KG1 (cell line): ENCODE measurements at regions not wholly inside any gene's neighbourhood (a gene's known extent, or its start where the extent isn't known, plus 50 kb on each side); places are given as distances from the start of the nearest gene placed in this dataset.
"Not testable (repeated sequence)": the region's sequence is repeated elsewhere in the genome, so short reads cannot be mapped to it uniquely, and the experiment has no call there.

ENCODE experiments used
- DNase-seq: peaks from one replicate; lab custom pipeline; 2025; lab: John Stamatoyannopoulos, UW

DNA sequence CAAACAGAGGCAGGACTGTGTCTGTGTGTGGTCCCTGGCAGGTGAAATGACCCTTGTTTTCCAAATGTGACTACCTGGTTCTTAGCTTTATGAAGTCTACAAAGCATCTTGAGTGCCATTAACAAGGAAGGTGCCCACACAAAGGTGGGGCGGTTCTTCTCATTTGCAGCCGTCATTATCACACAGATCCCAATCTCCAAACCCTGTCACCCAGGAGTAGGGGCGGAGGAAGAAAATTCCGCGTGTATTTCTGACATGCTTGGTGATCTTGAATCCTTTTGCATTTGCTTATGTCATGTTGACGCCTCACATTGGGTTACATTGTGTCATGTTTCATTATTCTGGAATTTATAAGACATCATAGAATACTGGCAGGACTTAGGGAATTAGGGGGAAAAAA, 277.3 kb downstream of the VRK1 start:
- DNase-seq = no peak

DNA sequence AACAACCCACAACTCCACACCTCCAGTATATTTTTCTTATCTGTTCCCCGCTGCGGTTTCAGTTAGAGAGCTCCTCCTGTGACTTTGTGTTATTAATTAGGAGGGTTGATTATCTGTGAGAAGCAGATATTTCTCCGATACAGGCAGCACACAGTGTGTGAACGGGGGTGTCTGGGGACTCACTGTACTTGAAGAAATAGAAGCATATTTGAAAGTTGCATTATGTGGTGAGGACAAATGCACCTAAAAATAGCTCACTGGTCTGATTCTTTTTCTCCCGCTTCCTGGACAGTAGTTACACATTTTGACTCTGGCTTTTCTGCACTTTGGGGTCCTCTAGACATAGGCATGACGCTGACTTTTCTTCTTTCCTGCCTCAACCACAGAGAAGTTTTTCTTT, 277.7 kb downstream of the VRK1 start:
- no peak for DNase-seq

DNA sequence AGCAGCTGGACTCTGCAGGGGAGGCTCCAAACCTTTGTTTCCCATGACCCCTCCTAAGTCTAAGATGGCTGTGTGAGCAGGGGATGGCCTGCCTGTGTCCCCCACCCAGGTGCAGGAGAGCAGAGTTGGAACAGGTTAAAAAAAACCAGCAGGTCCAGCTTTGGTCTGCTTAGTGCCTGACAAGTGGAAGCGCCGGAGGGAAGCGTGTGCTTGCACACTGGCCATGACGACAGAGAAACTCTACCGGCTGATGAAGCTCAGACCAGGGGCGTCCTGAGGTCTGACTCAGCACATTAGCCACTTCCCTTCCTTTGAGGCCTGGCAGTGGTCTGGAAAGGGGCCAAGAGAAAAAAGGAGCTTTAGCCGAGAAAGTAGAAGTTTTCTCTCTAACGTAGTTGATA, 280.1 kb downstream of the VRK1 start:
- peak; percentile 76 for DNase-seq

DNA sequence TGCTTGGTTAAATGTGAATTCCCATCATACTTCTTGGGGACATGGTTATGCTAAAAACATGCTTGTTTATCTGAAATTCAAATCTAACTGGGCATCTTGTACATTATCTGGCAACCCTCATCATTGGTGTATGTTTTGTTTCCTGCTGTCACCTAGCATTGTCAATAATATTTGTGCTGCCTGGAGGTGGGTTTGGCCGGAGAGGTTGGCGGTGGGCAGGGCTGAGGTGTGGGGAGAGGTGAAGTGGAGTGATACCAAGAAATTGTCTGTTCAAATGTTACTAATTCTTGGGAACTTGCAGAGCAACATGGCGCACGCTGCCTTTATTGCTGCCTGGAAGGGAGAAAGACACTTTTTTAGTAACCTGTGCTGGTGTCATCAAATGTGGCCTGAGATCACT, 280.5 kb downstream of the VRK1 start:
- DNase-seq = no peak

DNA sequence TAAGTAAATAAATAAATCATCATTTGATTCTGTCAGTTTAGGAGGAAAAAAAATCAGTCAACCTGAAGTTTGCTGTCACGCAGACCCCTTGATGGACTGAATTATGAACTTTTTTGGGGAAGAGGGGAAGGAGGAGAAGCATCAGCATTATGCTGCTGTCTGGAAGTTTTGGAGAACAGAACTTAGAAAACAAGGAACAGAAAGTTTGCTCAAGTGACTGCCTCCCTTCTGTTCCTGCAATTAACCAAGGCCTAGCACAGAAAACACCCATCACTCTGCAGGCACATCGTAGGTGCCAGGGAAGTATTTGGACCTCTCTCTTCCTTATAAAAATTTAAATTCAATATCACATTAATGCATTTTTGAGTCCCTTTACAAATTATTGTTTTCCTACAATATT, 283.8 kb downstream of the VRK1 start:
- no peak for DNase-seq

DNA sequence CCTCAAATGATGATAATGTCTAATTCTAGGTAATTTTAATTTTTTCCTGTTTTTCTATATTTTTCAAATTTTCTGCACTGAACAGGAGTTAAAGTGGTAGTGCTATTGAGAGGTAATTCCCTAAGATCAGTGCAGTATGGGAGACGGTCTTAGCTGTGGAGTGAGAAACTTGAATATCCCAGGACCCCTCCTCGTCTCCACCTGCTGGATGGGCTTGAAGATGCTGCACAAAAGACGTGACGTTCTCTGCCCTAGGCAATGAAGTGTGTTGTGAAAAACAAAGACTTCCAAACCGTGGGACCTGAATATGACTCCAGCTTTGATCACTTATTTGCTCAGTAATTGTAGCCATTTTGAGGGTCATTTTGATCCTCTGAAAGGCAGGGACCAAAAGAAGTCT, 298.1 kb downstream of the VRK1 start:
- no peak for DNase-seq

DNA sequence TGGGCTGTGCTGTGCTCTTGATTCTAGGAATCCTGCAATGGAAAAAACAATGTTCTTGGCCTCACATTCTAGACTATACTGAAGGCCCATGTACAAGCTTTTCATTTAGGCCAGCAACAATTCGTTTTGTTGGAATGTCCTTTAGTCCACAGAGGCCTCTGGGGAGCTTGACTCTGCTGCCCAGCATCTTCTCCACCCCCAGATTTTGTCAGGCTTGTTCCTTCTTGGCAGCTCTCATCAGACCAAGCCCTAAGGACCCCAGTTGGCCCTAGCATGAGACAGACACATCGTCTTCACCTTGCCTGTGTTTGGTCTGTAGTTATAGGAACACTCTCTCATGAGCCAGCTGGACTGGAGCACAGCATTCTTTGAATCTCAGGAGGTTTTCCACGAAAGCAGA, 300.1 kb downstream of the VRK1 start:
- no peak for DNase-seq

DNA sequence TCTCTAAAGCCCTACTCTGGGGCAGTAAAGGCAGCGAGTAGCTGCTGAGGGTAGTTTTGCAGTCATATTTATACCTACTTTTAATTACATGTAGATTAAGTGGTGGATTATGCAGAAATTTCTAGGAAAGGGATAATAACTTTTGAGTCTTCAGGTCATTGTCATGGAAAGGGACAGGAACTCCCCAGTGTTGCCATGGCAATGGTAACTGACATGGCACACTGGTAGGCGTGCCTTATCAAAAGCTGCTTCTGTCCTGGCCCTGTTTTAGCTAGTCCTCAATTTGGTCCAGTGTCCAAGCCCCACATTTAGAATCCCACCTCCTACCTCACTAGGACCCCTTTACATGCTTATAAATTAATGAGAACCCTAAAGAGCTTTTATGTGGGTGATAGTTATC, 303.1 kb downstream of the VRK1 start:
- no peak for DNase-seq

DNA sequence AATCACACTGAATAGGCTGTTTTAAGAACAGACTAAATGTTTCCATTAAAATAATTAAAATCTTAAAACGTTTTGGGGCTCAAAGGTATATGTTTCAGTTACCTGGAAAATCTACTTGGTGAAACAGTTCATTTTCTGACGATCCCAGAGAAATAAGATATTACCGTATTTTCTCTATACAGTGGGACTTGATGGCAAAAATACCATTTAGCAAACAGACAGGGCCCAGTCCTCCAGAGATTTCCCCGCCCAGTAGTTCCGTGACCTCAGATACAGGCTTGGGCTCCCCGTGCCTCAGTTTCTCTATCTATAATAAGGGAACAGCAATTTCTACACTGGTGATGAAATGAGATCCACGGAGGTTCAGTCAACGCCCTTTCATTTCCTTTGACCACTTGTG, 304.4 kb downstream of the VRK1 start:
- no peak for DNase-seq

DNA sequence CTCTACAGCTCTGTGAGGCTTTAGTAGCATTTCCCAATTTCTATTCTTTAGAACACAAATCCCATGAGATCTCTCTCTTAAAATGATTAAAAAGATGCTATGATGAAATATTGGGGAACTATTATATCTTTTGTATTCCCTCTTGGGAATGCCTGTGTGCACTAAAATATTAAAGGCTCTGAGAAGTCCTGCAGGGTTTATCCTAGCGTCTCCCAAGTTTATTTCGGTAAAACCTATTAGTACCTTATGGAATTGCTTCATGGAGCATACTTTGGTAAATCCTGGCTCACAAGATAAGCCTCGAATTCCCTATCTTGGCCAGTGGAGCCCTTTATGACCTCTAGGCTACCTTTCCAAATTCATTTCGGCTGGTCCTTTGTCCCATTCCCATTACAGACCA, 306.8 kb downstream of the VRK1 start:
- no peak for DNase-seq

DNA sequence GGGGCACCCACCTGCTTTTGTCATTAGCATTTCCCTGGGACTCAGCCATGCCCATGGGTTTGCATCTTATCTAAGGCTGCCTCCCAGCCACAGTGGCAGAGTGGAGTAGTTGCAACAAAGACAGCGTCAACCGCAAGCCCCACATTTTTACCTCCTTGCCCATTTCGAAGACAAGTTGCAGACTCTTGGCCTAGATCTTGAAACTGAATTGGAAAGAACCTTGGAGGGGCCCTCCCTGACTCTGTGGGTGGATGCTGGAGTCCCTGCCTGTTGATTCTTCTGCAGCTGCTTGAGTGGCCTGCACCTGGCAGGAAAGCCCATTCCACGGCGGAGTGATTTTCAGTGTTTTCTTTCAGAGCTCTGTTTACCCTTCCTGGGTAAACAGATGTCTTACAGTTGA, 309.0 kb downstream of the VRK1 start:
- DNase-seq = no peak

DNA sequence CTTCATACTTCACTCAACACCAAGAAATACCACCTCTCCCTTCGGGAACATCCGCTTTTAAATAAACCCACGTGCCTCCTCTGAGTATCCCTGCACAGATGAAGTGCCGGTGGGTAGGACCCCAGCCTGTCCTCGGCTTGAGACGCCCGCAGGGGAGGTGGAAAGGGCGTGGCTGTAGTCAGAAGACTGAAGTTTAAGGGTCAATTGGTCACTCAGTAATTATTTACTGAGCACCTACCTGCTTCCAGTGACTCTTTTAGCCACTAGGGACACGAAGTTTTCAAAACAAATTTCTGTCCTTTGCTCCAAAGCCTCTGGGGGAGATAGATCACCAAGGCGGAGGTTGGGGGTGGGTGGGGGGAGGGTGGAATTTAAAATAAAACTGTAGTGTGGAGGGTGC, 309.4 kb downstream of the VRK1 start:
- DNase-seq = no peak

DNA sequence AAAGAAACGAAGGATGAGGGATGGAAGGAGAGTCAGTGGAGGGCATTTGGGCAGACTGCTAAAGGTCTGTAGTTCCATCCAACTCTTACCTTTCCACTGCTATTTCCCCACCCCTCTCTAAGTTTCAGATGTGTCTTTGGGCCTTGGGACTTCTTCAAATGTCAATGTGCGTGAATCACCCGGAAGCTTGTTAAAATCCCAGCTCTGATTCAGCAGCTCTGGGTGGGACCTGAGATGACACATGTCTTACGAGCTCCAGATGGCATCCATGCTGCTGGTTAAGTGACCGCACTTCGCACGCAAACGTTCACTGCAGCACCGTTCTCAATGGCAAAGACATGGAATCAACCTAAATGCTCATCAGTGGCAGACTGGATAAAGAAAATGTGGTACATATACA, 309.9 kb downstream of the VRK1 start:
- no peak for DNase-seq

DNA sequence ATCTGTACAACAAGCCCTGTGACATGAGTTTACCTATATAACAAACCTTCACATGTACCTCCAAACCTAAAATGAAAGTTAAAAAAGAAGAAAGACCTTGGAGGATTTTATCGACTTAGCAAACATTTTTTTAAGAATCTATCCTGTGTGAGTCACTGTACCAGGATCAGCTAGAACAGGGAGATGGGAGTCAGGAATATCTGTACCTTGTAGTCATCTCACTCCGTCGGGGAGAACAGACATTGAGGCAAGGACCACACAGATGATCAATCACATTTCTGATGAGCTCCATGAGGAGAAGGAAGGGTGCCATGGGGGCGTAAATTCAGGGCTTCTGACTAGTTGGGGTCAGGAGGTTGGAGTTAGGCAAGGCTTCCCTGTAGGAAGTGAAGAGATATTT, 310.6 kb downstream of the VRK1 start:
- no peak for DNase-seq

DNA sequence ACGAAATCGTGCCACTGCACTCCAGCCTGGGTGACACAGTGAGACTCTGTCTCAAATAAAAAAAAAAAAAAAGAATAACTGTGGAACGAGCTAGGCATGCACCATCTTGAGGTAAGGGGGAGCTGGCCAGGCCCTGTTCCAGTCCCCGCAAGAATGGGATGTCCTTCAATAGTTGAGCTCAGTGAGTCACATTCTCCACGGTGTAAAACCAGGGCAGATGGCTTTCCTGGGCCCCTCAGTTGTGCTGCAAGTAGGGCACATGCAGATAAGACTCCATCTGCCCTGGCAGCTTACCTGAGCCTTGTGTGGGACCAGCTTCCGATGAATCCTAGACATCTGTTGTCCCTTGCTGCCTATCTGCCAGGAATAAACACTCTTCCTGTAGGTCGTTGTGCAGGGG, 312.1 kb downstream of the VRK1 start:
- DNase-seq = no peak

DNA sequence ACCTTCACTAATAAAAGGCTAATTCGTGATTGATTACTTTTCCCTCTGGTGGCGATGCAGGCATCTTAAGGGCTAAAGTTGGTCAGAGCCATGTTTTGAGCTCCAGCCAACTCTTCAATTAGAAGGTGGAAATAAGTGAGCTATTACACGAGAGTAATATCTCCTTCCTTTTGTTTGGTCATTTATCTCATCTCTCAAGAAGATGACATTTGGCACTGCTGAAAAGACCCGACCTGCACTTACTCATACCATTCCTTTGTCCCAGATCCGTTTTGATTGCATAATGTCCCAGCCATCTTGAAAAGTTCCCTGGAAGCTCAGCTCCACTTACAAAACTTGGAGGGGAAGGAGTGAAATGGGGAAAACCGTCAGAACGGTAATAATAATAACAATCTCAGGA, 316.2 kb downstream of the VRK1 start:
- no peak for DNase-seq

DNA sequence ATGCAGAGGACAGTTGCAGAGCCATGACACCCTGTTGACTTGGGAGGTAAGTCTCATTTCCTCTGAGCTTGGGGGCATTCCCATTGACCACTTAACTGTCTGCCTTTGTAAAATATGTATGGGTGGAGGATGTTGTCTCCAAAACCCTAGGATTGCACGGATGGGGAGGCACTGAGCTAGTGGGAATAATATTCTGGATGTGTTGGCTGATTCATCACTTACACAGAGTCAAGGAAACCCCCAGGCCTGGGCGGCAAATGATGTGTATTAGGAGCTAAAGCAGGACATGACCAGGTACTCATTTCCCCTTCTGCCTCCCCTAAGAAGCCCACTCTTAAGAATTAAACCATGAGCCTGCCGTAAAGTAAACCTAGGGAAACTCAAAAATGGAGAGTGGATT, 319.4 kb downstream of the VRK1 start:
- no peak for DNase-seq

DNA sequence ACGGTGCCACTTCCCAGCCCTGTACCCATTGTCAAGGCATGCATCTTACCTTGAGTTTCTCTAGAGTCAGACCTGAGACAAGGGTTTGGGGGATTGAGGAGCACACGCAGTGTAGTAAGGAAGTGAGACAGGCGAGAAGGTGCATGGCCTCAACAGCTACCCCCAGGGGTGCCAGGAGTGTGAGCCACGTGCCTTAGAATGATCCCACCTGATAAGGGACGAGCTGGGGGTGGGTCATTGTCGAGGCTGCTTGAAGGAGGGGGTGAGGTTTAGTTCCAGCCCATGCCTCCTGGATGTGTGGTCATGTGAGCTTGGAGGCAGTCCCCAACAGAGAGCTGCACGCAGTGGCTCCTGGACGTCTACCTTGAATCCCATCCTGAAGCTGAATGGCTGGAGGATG, 320.5 kb downstream of the VRK1 start:
- no peak for DNase-seq

DNA sequence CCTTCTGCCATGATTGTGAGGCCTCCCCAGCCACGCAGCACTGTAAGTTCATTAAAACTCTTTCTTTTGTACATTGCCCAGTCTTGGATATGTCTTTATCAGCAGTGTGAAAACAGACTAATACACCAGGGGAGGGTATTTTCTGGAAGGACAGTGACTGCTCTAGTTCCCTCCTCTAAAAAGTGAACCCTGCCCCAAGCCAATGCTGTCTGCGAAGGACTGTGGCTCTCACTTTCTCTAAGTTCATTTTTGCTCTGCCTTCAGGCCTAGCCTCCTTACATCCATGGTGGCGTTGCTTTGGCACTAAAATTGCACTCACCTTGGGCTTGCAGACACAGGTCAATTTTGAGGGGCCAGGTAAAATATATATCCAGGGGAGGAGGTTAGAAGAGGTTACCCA, 323.0 kb downstream of the VRK1 start:
- no peak for DNase-seq

DNA sequence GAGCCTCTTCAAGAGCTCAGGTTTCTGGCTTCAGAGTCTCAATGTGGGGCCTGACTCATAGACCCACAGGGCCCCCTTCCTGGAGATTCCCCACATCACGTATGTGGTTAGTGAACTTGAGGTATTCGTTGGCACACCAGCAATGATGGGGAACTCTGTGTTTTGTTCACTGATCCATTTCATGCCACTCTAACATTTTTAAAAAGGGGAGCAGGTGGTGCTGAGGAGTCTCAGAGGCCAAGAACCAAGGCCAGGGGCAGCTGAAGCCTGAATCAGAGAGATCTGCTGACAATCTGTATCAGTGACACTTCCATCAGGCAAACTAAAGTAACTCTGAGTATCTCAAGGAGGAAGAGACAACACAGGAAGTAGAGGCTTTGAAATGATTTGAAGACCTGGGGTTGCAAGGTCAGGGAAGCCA, 323.4 kb downstream of the VRK1 start:
- DNase-seq = peak; percentile 46

DNA sequence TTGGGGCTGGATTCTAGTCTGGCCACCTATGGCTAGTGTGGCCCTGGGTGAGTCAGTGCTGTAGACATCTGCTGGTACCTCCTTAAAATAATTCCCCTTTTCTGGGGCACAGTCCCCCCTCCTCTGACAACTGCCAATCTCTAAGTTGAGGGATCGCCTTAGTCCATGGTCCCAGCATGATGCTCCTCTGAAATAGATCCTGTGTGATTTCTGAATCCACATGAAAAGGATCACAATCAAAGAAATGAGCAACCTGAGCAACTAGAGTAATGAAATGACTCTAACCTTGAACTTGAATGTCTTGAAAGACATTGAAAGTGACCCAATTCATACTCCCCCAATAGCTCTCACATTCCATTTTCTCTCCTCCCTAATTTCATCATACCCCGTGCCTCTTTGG, 332.5 kb downstream of the VRK1 start:
- DNase-seq = no peak

DNA sequence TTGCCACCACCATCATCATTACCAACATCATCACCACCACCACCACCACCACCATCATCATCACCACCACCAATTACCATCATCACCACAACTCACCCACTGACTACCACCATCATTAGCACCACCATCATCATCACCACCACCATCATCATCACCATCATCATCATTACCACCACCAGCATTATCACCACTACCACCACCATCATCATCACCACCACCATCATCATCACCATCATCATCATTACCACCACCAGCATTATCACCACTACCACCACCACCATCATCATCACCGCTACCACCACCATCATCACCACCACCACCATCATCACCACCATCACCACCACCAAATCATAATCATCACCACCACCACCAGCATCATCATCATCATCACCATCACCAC, 338.7 kb downstream of the VRK1 start:
- not testable (repeated sequence) for DNase-seq

DNA sequence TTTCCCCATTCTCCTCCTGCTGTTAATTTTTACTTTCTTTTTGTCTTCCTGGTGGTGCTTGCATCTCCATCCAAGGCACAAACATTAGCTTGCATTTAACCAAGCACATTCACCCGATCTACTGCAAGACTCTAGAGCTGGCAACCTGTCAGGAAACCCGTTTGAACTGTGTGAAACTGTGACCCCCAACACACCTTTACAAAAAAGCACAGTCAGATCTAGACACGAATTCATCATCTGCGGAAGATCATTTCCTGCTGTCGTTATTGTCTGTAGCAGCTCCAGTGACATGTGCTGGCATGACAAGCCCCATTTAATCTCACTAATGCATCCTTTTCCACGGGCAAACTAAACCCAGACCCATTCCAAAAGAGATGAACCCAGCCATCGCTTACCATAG, 340.5 kb downstream of the VRK1 start:
- DNase-seq = no peak

DNA sequence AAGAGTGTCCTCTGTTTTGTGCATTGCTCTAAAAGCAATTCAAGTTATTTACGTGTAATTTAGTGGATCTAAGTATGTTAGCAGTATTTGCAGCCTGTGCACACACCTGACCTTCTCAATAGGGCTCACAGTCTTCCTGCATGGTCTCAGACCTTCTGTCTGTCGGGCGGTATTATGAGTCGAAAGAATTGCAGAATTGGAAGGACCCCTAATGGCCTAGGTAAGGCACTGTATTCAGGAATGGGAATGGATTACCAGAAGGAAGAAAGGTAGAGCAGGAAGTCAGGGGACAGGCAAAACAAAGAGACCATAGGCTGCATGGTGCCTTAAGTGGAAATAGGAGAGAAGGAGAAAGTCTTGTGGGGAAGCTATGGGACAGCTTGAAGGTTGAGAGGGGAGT, 341.6 kb downstream of the VRK1 start:
- no peak for DNase-seq

DNA sequence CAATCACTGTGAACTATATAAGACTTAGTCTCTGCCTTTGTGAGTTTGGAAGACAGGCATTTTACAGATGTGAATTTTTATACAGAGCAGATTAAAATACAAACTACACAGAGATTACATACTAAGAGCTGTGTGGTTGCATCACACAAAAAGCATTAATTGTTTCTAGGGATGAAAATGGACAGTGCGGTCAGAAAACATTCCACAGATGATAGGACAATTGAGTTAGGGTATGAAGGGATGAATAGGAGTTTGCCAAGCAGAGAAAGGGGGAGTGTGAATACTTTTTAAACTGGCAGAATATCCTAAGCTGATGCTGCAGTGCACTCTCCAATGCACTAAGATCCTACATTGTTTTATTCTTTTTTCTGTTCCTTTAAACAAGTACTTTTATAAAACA, 345.8 kb downstream of the VRK1 start:
- DNase-seq = no peak
